KMS-11 (cell line): ENCODE measurements at regions not wholly inside any gene's neighbourhood (a gene's known extent, or its start where the extent isn't known, plus 50 kb on each side); places are given as distances from the start of the nearest gene placed in this dataset.

Experiments
- H2AFZ ChIP-seq: fragments of 200-600 bp; sonication (generic); 2 replicates; pipeline ENCODE4 v1.6.1; 2016; ENCODE audit warnings: antibody characterized with exemption, mixed run types, low read depth
- H3K27ac ChIP-seq: fragments of 200-600 bp; sonication (generic); 2 replicates; pipeline ENCODE4 v1.6.1; 2016; ENCODE audit warnings: mild to moderate bottlenecking, mixed run types
- H3K27me3 ChIP-seq: fragments of 200-600 bp; sonication (generic); 2 replicates; pipeline ENCODE4 v1.6.1; 2017; ENCODE audit warnings: mild to moderate bottlenecking, low read depth, mixed run types, moderate library complexity; ENCODE audit not compliant: insufficient read depth
- H3K36me3 ChIP-seq: fragments of 200-600 bp; sonication (generic); 2 replicates; pipeline ENCODE4 v1.6.1; 2017; ENCODE audit warnings: mild to moderate bottlenecking, mixed run types; ENCODE audit not compliant: insufficient read depth
- H3K4me1 ChIP-seq: fragments of 200-600 bp; sonication (generic); 2 replicates; pipeline ENCODE4 v1.6.1; 2016; ENCODE audit warnings: mild to moderate bottlenecking, low read depth, mixed run types; ENCODE audit not compliant: poor library complexity, severe bottlenecking
- H3K4me2 ChIP-seq: fragments of 200-600 bp; sonication (generic); 2 replicates; pipeline ENCODE4 v1.7.0; 2016; ENCODE audit warnings: mild to moderate bottlenecking, mixed run types
- H3K4me3 ChIP-seq: fragments of 200-600 bp; sonication (generic); IDR thresholded peaks from 2 replicates; pipeline ENCODE4 v1.6.1; 2017; ENCODE audit warnings: low read depth, low read length, mixed read lengths; ENCODE audit not compliant: insufficient read depth
- H3K79me2 ChIP-seq: fragments of 200-600 bp; sonication (generic); 2 replicates; pipeline ENCODE4 v1.6.1; 2016; ENCODE audit warnings: low read depth, mixed run types; ENCODE audit not compliant: insufficient read depth
- H3K9ac ChIP-seq: fragments of 200-600 bp; sonication (generic); 2 replicates; pipeline ENCODE4 v1.6.1; 2016; ENCODE audit warnings: mild to moderate bottlenecking, mixed run types
- H4K20me1 ChIP-seq: fragments of 200-600 bp; sonication (generic); 2 replicates; pipeline ENCODE4 v1.6.1; 2016; ENCODE audit warnings: mild to moderate bottlenecking, mixed run types; ENCODE audit not compliant: insufficient read depth
- CTCF ChIP-seq: fragments of 200-600 bp; sonication (generic); conservative IDR thresholded peaks from 2 replicates; pipeline ENCODE4 v1.6.1; 2017; ENCODE audit warnings: low read depth, mild to moderate bottlenecking, antibody characterized with exemption, low read length, moderate library complexity, mixed read lengths

- Histone ChIP-seq H3K27me3 (no peaks in the 10 kb centered on the region), H3K9ac (no peak overlapping the region), H4K20me1 (no peaks in the 10 kb centered on the region), H3K4me1 (no peaks in the 10 kb centered on the region), H3K79me2 (no peaks in the 10 kb centered on the region), H3K36me3 (no peaks in the 10 kb centered on the region), H3K27ac (no peak overlapping the region), H3K4me3 (no peak overlapping the region), H3K4me2 (no peak overlapping the region), H2AFZ (no peak overlapping the region)
- no peak for TF ChIP-seq CTCF
Observed at GRCh38 chr20:52921340-52921739, 50.8 kb upstream of the TSHZ2 start.

DNA sequence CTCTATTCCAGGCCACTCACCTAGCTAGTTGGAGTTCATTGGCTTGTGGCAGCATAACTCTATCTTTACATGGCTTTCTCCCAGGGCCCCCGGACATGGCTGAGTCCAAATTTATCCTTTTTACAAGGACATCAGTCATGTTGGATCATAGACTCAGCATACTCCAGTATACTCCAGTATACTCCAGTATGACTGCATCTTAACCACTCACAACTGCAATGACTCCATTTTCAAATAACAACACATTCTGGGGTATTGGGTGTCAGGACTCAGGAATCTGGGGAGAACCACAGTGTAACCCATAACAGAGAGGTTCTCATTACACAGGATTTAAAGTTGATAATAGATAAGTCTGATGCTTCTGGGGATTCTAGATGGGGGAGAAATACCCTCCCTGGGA lies 53.8 kb upstream of the TSHZ2 start:
- H3K36me3 ChIP-seq: no peaks in the 10 kb centered on the region
- H4K20me1 ChIP-seq: no peaks in the 10 kb centered on the region
- H3K27ac ChIP-seq: no peak overlapping the region
- no peaks in the 10 kb centered on the region for H3K4me1 ChIP-seq
- H3K79me2 ChIP-seq: no peaks in the 10 kb centered on the region
- no peak overlapping the region for H3K9ac ChIP-seq
- TF ChIP-seq CTCF: no peak
- H2AFZ ChIP-seq: no peak overlapping the region
- no peaks in the 10 kb centered on the region for H3K27me3 ChIP-seq
- no peak overlapping the region for H3K4me3 ChIP-seq
- H3K4me2 ChIP-seq: no peak overlapping the region

DNA sequence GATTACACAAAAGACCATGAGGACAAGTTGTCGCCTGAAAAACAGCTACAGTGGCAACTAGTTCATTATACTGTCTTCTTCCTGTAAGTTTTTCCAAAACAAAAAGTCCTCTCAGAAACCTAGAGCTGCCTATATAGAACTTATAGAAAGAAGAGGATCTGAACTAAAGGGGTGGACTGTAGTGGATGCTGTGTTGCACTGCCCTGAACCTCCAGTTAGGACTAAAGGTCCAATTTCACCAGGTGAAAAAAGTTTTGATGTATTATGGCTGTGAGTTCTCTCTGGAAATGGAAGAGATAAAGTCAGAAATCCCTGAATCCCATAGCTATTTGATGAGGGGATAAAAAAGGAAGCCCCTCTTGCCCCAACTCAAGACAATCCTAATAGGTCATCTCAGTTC lies 56.6 kb upstream of the TSHZ2 start:
- no peak for TF ChIP-seq CTCF
- Histone ChIP-seq H3K27me3 (no peaks in the 10 kb centered on the region), H3K27ac (no peak overlapping the region), H4K20me1 (no peaks in the 10 kb centered on the region), H2AFZ (no peak overlapping the region), H3K4me2 (no peak overlapping the region), H3K9ac (no peak overlapping the region), H3K36me3 (no peaks in the 10 kb centered on the region), H3K79me2 (no peaks in the 10 kb centered on the region), H3K4me3 (no peak overlapping the region), H3K4me1 (no peaks in the 10 kb centered on the region)

- no peaks in the 10 kb centered on the region for H3K79me2 ChIP-seq
- no peaks in the 10 kb centered on the region for H3K4me1 ChIP-seq
- H3K4me2 ChIP-seq: no peak overlapping the region
- H2AFZ ChIP-seq: no peak overlapping the region
- no peaks in the 10 kb centered on the region for H3K36me3 ChIP-seq
- no peak overlapping the region for H3K9ac ChIP-seq
- TF ChIP-seq CTCF: no peak
- H3K27me3 ChIP-seq: no peaks in the 10 kb centered on the region
- no peak overlapping the region for H3K4me3 ChIP-seq
- H4K20me1 ChIP-seq: no peaks in the 10 kb centered on the region
- H3K27ac ChIP-seq: no peak overlapping the region
Observed at GRCh38 chr20:52914870-52915269, 57.3 kb upstream of the TSHZ2 start.
